T-helper 1 cell (primary cell): ENCODE measurements at regions not wholly inside any gene's neighbourhood (a gene's known extent, or its start where the extent isn't known, plus 50 kb on each side); places are given as distances from the start of the nearest gene placed in this dataset.

Experiments
- DNase-seq, 5 donors: peaks; one replicate each; pipeline ENCODE4 v3.0.0-alpha.2; 2012 to 2020

DNA sequence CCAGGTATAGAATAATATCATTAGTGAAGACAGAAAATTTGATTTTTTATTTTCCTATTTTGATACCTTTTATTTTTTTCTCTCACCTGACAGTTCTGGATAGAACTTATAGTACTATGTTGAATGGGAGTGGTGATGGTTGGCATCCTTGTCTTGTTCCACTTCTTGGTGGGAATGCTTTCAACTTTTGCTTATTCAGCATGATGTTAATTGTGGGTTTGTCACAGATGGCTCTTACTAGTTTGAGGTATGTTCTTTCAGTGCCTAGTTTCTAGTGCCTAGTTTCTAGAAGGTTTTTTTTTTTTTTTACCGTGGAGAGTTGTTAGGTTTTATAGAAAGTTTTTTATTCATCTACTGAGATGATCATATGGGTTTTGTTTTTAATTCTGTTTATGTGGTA lies 516.3 kb upstream of the NOVA1 start:
- DNase-seq: no peak

DNA sequence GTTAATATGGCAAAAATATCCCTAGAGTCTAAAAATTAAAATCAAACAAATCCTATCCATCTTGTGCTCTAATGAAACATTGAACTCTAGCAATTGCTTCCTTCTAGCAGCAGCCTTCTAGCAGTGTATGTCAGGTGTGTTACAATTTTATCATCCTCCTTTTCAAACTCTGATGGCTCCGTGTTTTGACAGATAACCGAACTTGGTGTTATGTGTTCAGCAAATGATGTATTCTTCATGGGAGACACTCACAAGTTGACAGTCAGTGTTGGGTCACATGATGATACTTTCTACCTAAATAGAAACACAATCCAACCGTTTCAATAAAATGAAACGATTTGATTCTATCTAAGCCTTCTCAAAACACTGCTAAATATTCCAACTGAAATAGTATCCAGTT lies 525.3 kb upstream of the NOVA1 start:
- no peak for DNase-seq

DNA sequence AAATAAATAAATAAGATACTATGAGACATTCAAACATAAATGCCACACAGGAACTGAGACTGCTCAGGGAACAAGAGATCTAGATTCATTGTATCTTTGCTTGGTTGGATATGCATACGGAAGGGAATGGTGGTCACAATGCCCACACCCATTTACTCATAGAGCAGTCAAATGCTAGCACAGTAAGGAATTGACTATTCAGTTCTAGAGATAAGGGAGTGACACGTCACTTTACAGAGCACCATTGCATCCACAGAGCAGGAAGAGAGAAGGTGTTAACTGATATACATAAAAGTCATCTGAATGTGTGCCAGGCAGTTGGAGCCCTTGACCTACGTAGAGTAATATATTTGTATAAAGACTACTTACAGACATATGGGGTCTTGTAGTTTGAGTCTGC lies 530.0 kb upstream of the NOVA1 start:
- DNase-seq: no peak

DNA sequence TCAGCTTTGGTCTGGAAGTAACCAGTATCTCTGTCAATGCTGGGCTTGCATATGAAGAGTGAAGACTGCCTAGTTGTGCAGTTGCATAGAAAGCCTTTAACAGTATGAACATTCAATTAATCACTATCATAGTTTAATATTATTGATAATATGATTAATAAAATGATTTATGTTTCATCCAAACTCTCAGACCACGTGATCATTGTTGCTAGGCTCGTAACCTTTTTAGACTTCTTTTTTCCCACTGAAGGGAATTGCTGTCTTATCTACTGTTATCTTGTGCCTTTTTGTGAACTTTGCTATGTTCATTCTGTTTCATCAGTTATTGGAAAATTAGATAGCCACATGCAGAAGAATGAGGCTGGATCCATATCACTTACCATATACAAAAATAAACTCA lies 536.4 kb upstream of the NOVA1 start:
- DNase-seq: no peak

DNA sequence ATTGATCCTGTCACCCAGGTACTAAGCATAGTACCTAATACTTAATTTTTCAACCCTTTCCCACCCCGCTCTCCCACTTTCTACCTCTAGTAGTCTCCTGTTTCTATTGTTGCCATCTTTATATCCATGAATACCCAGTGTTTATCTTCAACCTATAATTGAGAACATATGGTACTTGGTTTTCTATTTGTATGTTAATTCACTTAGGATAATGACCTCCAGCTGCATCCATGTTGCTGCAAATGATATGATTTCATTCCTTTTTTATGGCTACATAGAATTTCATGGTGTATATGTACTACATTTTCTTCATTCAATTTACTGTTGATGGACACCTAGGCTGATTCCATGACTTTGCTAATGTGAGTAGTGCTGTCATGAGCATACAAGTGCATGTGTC lies 547.3 kb upstream of the NOVA1 start:
- no peak for DNase-seq

DNA sequence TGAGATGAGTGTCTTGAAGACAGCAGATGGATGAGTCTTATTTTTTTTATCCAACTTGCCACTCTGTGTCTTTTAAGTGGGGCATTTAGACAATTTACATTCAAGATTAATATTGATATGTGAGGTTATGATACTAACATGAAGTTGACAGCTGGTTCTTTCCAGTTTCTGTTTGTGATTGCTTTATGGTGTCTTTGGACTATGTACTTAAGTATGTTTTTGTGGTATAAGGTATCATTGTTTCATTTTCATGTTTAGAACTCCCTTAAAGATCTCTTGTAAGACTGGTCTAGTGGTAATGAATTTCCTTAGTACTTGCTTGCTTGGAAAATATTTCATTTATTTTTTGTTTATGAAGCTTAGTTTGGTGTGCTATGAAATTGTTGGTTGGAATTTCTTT lies 550.3 kb upstream of the NOVA1 start:
- DNase-seq: no peak

DNA sequence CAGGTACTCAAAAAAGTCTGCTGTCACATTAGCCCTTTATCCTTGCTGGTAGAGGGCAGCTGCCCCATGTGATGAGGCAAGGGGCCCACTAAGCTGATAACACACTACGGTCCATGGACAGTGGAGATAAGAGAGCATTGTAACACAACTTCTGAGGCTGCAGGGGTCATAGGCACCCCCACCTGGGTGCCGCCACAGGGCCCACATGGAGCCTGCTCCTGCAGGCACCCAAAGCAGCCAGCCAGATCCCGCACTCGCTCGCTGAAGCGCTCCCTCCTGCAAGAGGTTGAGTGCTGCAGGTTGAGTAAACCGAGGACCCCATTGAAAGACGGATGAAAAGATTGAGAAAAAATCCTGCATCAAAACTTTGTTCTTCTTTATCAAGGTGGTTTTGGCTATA lies 566.3 kb upstream of the NOVA1 start:
- DNase-seq: no peak

DNA sequence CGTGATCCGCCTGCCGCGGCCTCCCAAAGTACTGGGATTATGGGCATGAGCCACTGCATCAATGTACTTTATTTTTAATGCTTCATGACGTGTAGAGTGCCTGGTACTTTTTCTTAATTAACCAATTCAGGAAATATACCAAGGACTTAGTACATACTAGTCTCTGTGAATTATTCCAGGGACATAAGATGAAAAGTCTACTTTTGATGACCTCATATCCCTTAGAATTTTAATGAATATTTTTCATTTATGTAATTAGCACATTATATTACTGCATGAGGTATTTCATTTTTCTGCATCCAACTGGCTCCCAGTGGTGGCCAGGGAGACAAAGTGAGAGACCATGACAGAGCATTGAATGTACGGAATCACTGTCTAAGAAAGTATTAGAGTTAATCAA lies 577.7 kb upstream of the NOVA1 start:
- no peak for DNase-seq

DNA sequence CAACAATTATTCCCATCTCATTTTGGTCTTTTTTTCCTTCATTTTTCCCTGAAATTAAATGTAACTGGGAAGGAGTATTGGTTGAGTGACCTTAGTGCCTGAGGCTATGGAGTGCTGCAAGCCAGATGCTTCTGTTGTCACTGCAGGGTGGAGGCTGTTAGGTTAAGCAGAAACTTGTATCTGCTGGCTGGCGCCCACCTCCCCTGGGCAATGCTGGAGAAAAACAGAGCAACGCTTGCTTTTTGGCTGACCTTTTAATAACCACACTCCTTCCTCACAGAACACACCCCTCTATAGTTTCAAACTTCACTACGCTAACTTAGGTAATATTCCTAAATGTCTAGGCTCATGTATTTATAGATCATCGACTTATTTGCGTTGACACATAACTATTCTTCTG lies 583.5 kb upstream of the NOVA1 start:
- DNase-seq: no peak

DNA sequence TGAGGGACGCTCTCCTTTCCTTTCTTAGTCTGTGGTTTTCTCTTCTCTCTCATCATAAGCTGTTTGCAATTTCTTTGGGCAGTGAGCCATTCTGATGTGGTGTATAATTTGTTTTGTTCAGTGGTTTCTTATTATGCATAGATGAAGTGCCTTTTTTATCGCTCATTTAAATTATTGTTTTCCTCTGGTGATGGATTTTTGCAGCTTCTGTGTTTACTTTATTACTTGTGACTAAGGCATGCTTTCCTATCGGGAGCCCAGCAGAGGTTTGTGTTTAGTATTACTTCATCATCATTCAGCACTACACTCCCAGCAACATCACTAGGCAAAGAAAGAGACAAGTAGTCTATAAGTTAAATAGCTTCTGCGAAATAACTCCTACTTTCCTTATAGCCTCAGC lies 586.6 kb upstream of the NOVA1 start:
- no peak for DNase-seq

DNA sequence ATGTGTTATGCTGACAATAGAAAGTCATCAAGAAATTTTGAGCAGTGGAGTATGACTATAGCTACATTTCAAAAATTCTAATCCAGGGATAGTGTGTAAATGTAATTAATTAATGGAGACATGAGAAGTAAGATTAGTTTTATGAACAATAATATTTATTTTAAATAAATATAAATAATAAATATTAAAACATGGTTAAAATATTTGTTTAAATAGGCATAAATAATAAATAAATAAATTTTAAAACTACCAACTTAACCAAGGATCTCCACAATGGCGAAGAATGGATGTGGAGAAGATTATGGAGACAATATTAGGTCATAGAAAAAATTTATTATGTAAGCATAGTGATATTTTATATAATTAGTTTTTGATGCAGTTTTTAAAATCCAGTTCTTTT lies 588.2 kb upstream of the NOVA1 start:
- DNase-seq: no peak

DNA sequence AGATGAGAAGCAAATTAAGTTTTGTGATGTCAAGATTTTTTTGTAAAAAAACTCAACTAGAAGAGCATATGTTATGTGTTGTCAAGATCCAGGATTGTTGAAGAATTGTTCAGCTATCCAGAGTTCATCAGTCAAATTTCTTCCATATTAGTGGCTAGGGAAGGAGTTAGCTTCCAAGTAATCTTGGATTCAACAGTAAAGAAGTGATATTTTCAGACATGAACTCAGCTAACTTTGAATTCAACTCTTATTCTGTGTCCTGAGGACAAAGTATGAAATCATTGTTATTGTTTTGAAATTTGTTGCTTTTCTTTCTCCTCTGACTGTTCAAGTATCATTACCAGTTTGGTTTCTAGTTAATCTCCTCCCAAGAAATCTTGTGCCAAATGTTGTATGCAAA lies 589.3 kb upstream of the NOVA1 start:
- no peak for DNase-seq

DNA sequence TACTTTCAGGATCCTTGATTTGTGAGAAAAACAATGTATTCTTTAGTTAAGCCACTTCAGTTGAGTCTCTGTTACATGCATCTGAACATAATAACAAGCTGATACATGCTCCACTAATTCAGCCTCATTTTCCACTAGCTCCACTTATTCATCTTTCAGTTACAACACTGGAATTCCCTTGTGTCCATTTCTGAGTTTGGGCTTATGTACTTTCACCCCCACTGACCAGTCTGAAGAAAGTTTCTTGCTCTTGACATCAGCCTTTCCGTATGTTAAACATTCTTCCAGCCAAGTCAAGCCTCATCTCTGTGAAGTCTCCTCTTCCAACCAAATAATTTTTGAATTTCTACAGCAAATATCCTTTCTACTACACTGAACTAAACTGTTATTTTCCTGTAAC lies 592.5 kb upstream of the NOVA1 start:
- no peak for DNase-seq

DNA sequence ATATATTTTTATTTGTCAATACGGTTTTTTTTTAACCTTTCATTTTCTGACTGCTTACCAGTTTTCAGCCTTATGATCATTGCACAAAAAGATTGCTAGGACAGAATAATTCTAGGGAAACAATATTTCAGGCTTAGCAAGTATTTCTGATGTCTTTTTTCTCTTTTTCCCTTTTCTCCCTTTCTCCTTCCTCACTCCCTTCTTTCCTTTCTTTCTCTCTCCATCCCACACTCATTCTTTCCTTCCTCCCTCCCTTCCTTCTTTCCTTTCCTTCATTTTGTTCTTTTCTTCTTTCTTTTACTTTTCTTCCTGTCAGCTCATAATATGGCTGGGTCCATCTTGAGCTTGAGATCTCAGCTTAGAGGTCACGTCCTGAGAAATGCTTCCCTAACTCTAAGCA lies 601.4 kb upstream of the NOVA1 start:
- DNase-seq: no peak

DNA sequence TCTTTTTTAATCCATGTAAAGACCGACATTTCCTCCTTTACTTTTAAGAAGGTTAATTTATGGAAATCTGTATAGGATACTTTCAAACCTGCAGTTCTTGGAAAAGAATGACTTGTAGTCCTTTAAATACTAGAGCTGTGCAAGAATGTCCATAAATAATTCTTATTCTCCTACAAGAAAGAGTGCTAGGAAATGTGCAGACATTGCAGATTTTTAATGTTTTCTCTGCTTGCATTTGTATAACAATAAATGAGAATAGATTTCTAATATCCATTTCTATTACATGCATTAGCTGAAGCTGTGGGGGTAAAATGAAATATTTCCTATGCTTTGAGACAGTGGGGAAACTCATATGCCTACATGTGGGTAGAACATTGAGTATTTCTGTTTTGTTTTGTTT lies 607.2 kb upstream of the NOVA1 start:
- no peak for DNase-seq

DNA sequence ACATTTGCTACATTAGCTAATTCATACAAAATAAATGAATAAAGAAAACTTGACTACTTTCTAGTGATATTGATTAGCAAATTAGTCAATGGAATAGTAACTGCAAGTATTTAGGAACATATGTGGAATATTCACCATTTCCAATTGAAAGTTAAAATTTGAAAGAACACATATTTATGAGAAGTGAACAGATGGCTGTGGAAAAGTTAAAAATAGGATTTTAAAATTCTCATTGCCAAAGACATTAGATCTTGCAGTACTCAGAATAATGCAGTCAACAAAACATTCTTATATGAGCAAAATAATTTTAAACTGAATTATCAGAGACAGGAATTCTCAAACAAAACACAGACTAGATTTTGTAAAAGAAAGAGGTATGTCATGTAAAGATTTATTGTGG lies 613.9 kb upstream of the NOVA1 start:
- no peak for DNase-seq

DNA sequence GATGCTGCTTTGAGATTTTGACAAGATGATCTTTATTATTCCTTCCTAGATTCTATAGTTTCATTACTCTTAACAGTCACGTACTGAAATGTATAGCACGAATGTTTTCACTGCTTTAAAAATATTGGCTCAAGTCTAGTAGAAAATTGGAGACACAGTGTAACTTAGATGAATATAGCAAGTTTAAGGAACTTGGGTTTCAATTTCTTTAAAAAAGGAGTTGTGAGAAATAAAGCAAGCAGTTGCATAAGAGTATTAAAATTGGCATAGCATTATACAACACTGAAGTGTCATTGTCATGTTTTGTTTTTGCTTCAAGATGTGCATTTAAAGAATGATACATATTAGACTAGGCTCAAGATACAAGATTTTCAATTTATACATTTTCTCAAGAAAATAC lies 624.8 kb upstream of the NOVA1 start:
- no peak for DNase-seq

DNA sequence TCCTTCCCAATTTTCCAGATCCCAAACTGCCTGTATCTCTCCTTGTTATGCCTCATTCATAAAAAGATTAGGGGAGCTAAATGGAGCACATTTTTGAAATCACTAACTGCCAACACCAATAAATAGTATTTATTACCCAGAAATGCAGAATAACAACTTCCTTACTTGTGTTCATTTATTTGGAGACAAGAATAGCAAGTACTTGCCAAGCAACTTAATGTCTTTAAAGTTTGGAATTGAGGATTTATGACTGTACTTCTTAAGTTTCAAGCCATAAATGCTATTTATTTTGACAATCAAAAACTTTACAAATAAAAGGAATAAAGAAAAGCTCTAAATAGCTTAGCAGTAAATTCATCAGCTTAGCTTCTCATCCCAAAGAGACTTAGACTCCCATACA lies 626.1 kb upstream of the NOVA1 start:
- DNase-seq: no peak

DNA sequence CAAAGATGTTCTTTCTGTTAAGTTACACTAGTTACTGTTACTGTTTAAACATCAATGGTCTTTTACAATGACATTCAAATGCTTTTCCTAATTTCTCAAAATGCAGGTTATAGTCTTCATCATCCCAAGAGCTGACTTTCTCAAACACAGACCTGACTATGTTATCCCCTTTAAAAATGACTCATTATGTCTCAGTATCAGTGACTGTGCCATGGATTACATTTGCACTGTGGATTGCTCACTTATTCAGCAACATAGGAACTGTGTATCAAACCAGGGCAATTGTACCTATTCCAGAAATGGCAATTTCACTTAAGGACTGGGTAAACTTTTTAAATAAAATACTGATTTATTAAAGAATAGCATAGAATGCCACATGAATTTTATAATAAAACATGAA lies 630.2 kb upstream of the NOVA1 start:
- DNase-seq: no peak

DNA sequence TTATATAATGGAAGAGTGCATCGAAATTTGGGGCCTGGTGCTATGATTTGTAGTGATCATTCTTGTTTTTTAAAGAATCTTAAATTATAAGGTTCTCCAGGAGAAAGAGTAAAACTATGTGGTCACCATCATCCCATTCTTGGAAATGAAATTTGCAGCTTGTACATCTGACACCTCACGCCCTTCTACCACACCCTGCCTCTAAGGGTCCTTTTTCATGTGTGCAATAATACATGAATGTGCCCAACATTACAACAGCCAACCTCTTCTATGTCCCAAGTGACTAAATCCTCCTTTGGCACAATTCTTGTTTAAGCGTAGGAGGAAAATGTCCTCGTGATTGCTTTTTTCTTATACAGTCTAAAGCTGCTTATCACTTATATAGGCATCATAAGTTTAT lies 636.5 kb upstream of the NOVA1 start:
- DNase-seq: no peak

DNA sequence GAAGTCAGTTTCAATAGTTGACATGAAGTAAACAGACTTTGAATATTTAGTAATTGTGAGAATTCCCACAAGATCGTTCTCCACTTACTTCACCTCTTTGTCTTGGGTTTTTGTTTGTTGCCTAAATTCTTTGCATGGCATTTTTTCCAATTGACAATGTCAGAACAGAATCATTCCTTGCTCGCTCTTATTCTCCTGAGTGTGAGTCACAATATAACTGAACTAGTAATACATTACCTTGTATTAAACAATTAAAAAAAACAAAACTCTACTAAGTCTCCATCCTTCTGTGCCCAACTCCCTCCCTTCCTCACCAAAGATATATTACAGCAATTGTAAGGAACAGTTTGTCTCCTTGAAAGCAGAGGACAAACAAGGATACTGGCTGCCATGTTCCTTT lies 638.8 kb upstream of the NOVA1 start:
- no peak for DNase-seq

DNA sequence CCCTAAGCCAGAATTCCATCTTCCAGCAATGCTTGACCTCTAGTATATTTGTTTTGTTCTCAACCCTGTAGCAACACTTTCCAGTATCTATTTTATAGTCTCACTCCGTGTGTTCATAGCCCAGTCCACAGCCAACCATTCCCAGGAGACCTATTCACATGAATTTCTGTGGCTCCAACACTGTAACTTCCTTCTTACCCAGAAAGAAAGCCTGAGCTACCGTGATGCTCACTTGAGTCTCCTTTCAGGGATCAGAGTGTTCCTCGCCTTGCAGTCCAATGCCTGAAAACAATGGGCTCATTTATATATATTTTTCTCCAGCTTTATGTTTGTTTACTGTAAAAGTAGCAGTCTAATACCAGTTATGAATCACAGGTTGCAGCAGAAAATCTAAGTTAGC lies 645.0 kb upstream of the NOVA1 start:
- DNase-seq: no peak

DNA sequence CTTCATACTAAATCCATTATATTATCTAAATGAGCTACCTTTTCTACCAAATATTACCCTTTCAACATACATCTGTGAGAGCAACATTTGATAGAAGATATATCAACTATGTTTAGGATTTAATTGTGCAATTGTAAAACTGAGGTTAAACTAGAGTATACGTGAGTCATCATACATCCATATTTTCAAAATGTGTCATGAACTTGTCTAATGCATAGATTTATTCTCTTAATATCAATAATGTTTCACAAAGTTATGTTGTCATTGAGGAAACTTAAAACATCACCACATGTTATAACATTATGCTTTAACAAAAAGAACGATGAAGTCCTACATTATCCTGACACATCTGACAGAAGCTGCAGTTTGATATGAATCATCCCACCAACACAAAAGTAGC lies 645.5 kb upstream of the NOVA1 start:
- no peak for DNase-seq

DNA sequence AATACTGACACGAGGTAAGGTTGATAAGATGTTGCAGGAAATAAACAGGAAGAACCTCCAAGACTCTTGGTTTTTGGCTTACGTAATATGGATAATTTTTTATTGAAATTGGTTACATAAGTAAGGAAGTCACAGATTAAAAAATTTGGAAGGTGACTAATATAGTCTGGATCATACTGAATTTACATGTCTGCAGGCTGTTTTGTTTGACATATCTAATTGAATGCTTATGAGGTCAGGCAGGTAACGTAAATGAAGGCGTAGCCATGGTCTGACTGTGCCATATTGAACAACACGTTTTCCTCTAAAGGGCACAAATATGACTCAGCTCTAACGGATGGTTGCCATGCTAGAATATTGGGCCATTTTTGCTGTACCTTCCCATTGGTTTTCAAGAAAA lies 648.1 kb upstream of the NOVA1 start:
- DNase-seq: no peak

DNA sequence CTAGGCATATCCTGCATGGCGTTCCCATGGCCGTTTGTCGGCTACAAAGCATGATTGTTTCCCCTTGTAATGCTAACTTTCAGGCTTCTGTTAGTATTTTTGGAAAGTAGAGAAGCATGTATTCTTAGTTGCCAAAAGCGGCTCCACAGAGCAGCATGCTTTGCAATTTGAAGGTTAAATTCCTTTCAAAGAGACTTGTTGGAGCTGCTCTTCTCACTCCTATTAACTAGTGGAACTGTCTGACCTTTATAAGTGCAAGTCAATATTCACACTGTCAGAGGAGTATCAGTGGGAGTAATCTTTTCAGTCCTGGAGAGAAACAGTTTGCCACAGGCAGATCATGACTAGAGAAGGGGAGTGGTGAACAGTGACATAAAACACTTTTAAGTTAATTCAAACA lies 656.1 kb upstream of the NOVA1 start:
- DNase-seq: no peak

DNA sequence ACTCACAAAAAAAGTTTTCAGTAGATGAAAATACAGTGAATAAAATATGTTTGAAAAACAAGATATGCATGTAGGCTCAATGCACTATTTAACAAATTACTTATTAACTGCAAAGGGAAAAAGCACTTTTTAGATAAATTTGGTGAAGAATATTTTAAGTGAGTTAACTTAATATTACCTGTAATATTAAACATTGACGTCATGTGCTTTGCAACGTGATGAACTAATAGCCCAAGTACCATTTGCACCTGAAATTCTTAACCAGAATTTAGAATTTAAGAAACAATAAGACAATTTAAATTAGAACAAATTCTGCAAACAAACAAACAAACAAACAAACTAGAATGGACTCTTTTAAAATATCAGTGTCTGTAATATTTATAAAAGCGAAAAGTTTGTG lies 659.0 kb upstream of the NOVA1 start:
- no peak for DNase-seq

DNA sequence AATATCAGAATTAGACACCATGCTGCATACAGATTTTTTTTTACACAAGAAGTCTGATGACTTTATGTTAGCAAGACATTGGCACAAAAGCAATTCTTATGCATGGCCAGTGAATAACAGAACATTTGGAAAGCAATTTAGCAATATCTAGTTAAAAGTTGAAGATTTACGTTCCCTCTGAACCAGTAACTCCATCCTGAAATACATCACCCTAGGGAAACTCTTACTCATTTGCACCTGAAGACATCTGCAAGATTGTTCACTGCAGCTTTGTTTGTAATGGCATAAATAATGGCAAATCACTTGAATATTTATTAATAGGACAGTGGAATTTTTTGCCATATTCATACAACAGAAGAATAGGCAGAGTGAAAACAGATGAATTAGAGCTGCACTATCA lies 670.0 kb upstream of the NOVA1 start:
- DNase-seq: no peak
